HG02840 (cell line): ENCODE measurements at regions not wholly inside any gene's neighbourhood (a gene's known extent, or its start where the extent isn't known, plus 50 kb on each side); places are given as distances from the start of the nearest gene placed in this dataset.
"Not testable (repeated sequence)": the region's sequence is repeated elsewhere in the genome, so short reads cannot be mapped to it uniquely, and the experiment has no call there.

Source experiments
- ATAC-seq: cut with Tn5 transposase; IDR thresholded peaks from one replicate; pipeline ENCODE4 v1.9.1; 2021; ENCODE audit warnings: mild to moderate bottlenecking, moderate library complexity, moderate number of reproducible peaks; ENCODE audit not compliant: unreplicated experiment, low FRiP score

- ATAC-seq = no peak
These were observed 52.8 kb upstream of the IKZF1 start for GRCh38 chr7:50251765-50252164.

DNA sequence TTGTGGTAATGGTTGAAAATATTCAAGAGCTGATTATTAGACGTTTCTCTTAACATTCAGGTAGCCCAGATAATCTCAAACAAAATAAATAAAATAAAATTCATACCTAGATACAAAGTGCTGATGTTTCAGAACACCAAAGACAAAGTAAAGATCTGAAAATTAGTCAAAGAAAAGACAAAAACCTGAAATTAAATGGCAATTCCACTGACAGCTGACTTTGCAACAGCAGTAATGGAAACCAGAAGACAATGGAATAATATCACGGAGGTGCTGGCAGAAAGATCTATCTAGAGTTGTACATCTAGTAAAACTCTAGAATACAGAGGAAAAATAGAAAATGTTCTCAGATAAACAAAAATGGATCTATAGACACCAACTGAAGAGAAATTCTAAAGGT is 58.0 kb upstream of the IKZF1 start:
- no peak for ATAC-seq

GRCh38 chr7:50242111-50242510 is 62.4 kb upstream of the IKZF1 start:
- ATAC-seq = not testable (repeated sequence)

GRCh38 chr7:50240699-50241098 is 63.8 kb upstream of the IKZF1 start:
- ATAC-seq = not testable (repeated sequence)

DNA sequence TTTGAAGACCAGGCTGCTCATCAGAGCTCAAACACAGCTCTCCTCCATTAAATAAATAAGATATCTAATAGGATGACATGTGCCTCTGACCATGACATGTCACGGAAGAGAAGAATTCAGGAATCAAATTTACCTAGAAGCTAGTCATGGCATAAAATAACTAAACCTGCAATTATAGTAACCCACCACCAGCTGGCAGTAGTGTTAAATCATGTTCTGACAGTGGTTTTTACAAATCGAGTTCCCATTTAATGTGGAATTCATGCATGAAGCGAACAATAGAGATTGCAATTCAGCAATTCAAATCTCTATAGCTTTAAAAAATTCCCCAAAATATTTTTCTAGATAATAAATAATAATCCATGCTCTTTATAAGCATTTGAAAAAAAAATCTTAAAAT is 74.6 kb upstream of the IKZF1 start:
- ATAC-seq = no peak

GRCh38 chr7:50228148-50228547 is 76.4 kb upstream of the IKZF1 start:
- ATAC-seq = no peak

- ATAC-seq = no peak
These were observed 76.8 kb upstream of the IKZF1 start for GRCh38 chr7:50227726-50228125.

DNA sequence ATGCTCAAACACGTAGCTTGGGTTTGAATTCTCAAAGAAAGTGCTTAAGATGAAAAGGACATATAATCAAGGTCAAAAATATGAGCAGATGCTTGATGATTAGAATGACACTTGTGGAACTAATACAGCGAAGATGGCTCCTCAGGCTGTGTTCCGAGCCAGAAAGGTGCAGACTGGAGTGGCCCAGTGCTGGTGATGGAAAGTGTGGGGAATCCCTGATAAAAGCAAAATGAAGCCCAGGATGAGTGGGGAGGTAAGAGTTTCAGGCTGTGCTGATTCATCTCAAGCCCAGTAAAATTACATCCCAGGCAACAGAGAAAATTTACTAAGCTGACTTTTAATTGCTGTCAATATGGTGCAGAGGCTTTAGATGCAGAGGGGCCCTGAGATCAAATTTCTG is 77.8 kb upstream of the IKZF1 start:
- ATAC-seq = no peak

GRCh38 chr7:50226145-50226544 is 78.4 kb upstream of the IKZF1 start:
- no peak for ATAC-seq

GRCh38 chr7:50221433-50221832 is 83.1 kb upstream of the IKZF1 start:
- no peak for ATAC-seq

GRCh38 chr7:50221028-50221427 is 83.5 kb upstream of the IKZF1 start:
- no peak for ATAC-seq

- ATAC-seq = no peak
These were observed 84.2 kb upstream of the IKZF1 start for GRCh38 chr7:50220273-50220672.

GRCh38 chr7:50217821-50218281 is 86.7 kb upstream of the IKZF1 start:
- no peak for ATAC-seq

GRCh38 chr7:50217401-50217800 is 87.1 kb upstream of the IKZF1 start:
- ATAC-seq = no peak

GRCh38 chr7:50216626-50217025 is 87.9 kb upstream of the IKZF1 start:
- ATAC-seq = no peak

GRCh38 chr7:50214771-50215170 is 89.7 kb upstream of the IKZF1 start:
- no peak for ATAC-seq

DNA sequence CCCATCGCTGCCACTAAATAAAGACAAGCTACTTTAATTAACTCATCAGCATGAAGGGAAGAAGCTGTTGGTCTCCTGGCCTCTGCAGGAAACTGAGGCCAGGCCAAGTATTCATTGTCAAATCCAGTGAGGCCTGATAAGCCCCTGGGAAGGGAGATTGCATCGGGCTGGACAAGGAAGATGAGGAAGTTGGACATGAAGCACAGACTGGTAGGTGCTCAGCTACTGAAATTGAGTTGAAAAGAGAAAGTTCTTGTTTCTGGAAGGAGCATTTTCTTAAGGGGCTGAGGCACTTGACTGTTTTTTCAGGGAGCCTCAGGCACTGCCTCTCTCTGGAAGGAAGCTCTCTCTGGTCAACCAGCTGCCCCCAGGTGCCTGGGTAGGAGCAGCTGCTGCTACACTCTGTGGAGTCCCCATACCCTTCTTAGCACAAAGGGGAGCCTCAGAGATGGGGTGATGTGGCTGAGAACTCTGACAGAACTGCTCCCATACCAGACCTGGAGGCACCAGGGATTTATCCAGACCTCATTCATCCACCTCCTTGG is 90.3 kb upstream of the IKZF1 start:
- no peak for ATAC-seq

DNA sequence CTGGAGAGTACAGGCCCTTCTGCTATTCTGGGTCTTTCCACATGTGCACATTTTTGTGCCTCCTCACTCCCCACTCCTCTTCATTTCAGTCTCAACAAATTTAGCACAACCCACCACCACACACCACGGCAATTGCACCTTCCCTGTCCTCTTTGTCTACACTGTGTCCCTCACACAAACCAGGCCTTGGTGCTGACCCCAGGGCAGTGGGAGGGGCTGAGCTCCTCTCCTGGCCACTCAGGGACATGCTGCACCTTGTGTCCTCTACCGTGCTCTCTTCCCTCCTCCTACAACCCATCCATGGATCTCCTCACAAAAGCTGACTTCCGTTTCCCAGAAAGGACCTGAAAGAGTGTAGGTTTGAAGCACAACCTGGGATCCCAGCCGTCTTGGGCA is 90.9 kb upstream of the IKZF1 start:
- ATAC-seq = no peak

DNA sequence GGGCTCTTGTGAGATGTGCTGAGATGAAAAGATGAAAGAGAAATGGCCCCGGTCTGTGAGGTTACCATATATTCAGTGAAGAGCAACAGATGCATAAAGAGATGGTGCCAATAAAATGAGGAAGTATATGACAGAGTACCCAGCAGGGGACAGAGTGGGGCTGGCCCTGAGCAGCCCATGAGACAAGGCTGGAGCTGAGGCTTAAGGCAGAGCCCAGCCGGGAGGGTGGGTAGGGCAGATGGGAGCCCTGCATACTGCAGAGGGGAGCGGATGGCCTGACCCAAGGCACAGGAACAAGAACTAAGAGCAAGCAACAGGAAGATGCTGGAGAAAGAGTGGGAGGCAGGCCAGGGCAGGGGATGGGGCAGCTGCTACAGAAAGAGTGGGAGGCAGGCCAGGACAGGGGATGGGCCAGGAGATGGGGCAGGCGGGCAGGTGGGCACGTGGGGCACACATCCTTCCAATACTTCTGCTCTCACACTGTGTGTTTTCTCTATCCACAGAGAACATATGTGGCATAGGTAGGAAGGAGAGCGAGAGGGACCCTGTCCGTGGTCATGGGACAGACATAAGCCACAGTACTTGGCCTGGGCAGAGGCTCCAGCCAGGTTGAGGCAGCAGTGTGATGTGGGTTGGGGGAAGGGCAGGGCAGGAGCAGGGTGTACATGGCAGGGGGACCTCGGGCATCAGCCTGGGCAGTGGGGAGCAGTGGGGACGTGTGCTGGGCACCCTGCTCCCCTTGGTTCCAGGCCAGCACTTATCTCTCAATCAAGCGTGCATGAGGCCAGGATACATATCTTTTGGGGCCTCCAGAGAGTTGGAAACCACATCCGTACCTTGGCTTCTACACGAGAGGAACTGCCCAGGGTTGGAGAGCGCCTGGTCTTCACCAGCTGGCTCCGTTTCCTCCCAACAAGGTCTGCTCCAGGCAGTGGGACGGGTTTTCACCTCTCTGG is 91.6 kb upstream of the IKZF1 start:
- no peak for ATAC-seq

DNA sequence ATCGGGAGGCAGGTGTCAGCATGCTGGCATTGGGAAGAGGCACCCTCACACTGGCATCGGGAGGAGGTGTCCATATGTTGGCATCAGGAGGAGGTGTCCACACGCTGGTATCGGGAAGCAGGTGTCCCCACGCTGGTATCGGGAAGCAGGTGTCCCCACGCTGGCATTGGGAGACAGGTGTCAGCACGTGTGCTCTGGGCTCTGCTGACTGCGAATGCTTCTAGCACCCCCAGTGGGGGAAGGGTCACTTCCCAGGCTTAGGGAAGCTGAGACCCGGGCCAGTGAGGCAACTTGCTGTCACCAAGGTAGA is 92.5 kb upstream of the IKZF1 start:
- no peak for ATAC-seq

DNA sequence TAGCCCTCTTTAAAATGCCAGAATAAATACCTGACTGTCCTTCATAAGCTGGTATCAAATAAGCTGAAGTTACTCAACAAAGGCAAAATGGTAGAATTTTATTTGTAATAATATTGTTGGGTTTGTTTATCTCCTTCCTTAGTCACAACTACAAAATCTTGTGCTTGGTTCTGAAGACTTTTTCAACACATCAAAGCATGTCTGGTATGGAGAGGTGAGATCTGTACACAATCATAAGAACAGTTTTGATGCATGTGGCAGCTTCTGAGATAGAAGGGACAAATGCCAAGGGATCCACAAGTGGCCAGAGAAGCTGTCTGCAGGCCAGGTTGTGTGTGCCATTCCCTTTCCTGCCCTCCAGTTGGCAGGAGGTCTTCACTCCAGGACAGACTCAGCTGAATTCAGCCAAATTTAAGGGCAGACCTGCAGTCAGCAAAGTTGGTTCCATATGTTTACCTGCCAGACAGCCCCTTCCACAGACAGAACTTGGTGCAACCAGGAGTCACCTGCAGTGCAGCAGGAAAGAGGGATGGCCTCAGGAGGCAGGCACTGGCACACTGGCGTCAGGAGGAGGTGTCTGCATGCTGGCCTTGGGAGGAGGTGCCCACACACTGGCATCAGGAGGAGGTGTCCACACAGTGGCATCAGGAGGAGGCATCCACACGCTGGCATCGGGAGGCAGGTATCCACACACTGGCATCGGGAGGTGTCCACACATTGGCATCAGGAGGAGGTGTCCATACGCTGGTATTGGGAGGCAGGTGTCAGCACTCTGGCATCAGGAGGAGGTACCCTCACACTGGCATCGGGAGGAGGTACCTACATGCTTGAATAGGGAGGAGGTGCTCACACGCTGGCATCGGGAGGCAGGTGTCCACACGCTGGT is 93.1 kb upstream of the IKZF1 start:
- ATAC-seq = no peak
